CD14-positive monocyte (primary cell): ENCODE measurements at regions not wholly inside any gene's neighbourhood (a gene's known extent, or its start where the extent isn't known, plus 50 kb on each side); places are given as distances from the start of the nearest gene placed in this dataset.

ENCODE experiments used
- DNase-seq, 3 donors: peaks; one replicate each; pipeline ENCODE4 v3.0.0-alpha.2; 2011 to 2022
- H2AFZ ChIP-seq: 2 replicates; pipeline ENCODE4 v1.6.0; 2012; ENCODE audit warnings: mild to moderate bottlenecking, low read depth, low read length, inconsistent platforms; ENCODE audit not compliant: insufficient read depth, poor library complexity, severe bottlenecking
- H3K27ac ChIP-seq, 2 donors: 1 replicate in 1 of 2; 2 replicates in 1 of 2; pipeline ENCODE4 v1.5.1; 2012 to 2013; ENCODE audit warnings: low read length in 2 of 2, control low read depth in 1 of 2, inconsistent platforms in 1 of 2, low read depth in 1 of 2, mild to moderate bottlenecking in 1 of 2
- H3K27me3 ChIP-seq, 2 donors: one replicate each; pipeline versions ENCODE4 v1.6.0 to v1.6.1; 2011 to 2013; ENCODE audit warnings: low read length in 2 of 2; ENCODE audit not compliant: control insufficient read depth in 2 of 2, insufficient read depth in 2 of 2
- H3K36me3 ChIP-seq, 2 donors: replicated peaks in 1 of 2; 1 replicate in 1 of 2; 2 replicates in 1 of 2; pipeline versions ENCODE4 v1.5.1 to v1.6.1; 2012 to 2013; ENCODE audit warnings: low read length in 2 of 2, control low read depth in 1 of 2, inconsistent platforms in 1 of 2, mild to moderate bottlenecking in 1 of 2; ENCODE audit not compliant: insufficient read depth in 2 of 2, control insufficient read depth in 1 of 2
- H3K4me1 ChIP-seq, 2 donors: 1 replicate in 1 of 2; 2 replicates in 1 of 2; pipeline versions ENCODE4 v1.5.1 to v1.6.1; 2012 to 2013; ENCODE audit warnings: low read length in 2 of 2, control low read depth in 1 of 2, inconsistent platforms in 1 of 2, mild to moderate bottlenecking in 1 of 2, moderate library complexity in 1 of 2; ENCODE audit not compliant: insufficient read depth in 2 of 2, control insufficient read depth in 1 of 2
- H3K4me2 ChIP-seq: replicated peaks from 2 replicates; pipeline ENCODE3; 2012; ENCODE audit warnings: low read length, moderate library complexity, mild to moderate bottlenecking; ENCODE audit not compliant: poor library complexity, severe bottlenecking; ENCODE audit errors: extremely low read depth
- H3K4me3 ChIP-seq, 3 experiments: fragments of 200-600 bp in 1 of 3; sonication (generic) in 1 of 3; replicated peaks in 1 of 3; 1 replicate in 2 of 3; 2 replicates in 1 of 3; pipeline ENCODE4 v1.5.1; 2011 to 2013; ENCODE audit warnings: low read length in 3 of 3, mild to moderate bottlenecking in 3 of 3, control low read depth in 2 of 3, low read depth in 2 of 3, inconsistent platforms in 1 of 3, moderate library complexity in 1 of 3
- H3K79me2 ChIP-seq: 2 replicates; pipeline ENCODE4 v1.6.0; 2012; ENCODE audit warnings: mild to moderate bottlenecking, control low read depth, inconsistent platforms, low read length, moderate library complexity; ENCODE audit not compliant: insufficient read depth
- H3K9ac ChIP-seq: 2 replicates; pipeline ENCODE4 v1.6.0; 2017; ENCODE audit warnings: low read length, mild to moderate bottlenecking; ENCODE audit not compliant: insufficient read depth, poor library complexity, severe bottlenecking
- H3K9me3 ChIP-seq, 2 donors: replicated peaks in 1 of 2; 1 replicate in 1 of 2; 2 replicates in 1 of 2; pipeline versions ENCODE4 v1.5.1 to v1.6.1; 2012 to 2013; ENCODE audit warnings: low read length in 2 of 2, control low read depth in 1 of 2; ENCODE audit not compliant: control insufficient read depth in 1 of 2, insufficient read depth in 1 of 2
- H4K20me1 ChIP-seq: 2 replicates; pipeline ENCODE4 v1.6.0; 2012; ENCODE audit warnings: mild to moderate bottlenecking, low read length, control low read depth, moderate library complexity; ENCODE audit not compliant: insufficient read depth
- H3K27ac Mint-ChIP-seq, 7 donors: one replicate each; pipeline ENCODE4 v1.8.0; 2020; ENCODE audit warnings: mild to moderate bottlenecking in 7 of 7, mixed read lengths in 7 of 7, moderate library complexity in 6 of 7, inconsistent platforms in 2 of 7
- H3K27me3 Mint-ChIP-seq, 3 donors: one replicate each; pipeline ENCODE4 v1.8.0; 2021 to 2022; ENCODE audit warnings: low read depth in 3 of 3, mild to moderate bottlenecking in 3 of 3, mixed read lengths in 3 of 3, moderate library complexity in 3 of 3, inconsistent platforms in 1 of 3
- H3K36me3 Mint-ChIP-seq, 2 donors: one replicate each; pipeline ENCODE4 v1.8.0; 2020; ENCODE audit warnings: mixed read lengths in 2 of 2, inconsistent platforms in 1 of 2, mild to moderate bottlenecking in 1 of 2
- H3K4me1 Mint-ChIP-seq: one replicate; pipeline ENCODE4 v1.8.0; 2020; ENCODE audit warnings: mild to moderate bottlenecking, mixed read lengths
- H3K4me3 Mint-ChIP-seq, 2 donors: one replicate each; pipeline ENCODE4 v1.8.0; 2020; ENCODE audit warnings: mild to moderate bottlenecking in 2 of 2, mixed read lengths in 2 of 2, moderate library complexity in 1 of 2
- H3K9me3 Mint-ChIP-seq, 7 donors: one replicate each; pipeline ENCODE4 v1.8.0; 2020 to 2022; ENCODE audit warnings: mixed read lengths in 7 of 7, mild to moderate bottlenecking in 6 of 7, moderate library complexity in 6 of 7, inconsistent platforms in 2 of 7
- CTCF ChIP-seq: fragments of 200-600 bp; IDR thresholded peaks from one replicate; pipeline ENCODE4 v1.8.0; 2022; ENCODE audit warnings: antibody characterized with exemption, mild to moderate bottlenecking
- WGBS: methylation state at CpG from one replicate; pipeline ENCODE4 v1.1.5; 2013; ENCODE audit warnings: missing lambda C conversion rate; ENCODE audit not compliant: insufficient coverage; 5-methylcytosine and 5-hydroxymethylcytosine counted together
- intact Hi-C, 2 donors: fragments of 100-400 bp; cut with micrococcal nuclease; formaldehyde crosslinking; loops; one replicate each; pipeline versions ENCODE4 v1.15.0 to v1.15.1; 2023

- peaks cover 0 to 8% of the 10 kb centered on the region in 2 donors for H3K9me3 ChIP-seq
- WGBS = 58% methylated on average over 1 of the region's 4 CpGs
- H3K36me3 Mint-ChIP-seq = no peaks in the 10 kb centered on the region
Measured at GRCh38 chr2:4914551-4914950, 777.6 kb upstream of the SOX11 start.

GRCh38 chr2:4915357-4915756, 776.8 kb upstream of the SOX11 start:
- Histone ChIP-seq H3K36me3 (no peaks in the 10 kb centered on the region), H2AFZ (no peak overlapping the region), H3K27me3 (no peaks in the 10 kb centered on the region), H3K27ac (no peak overlapping the region), H3K79me2 (no peaks in the 10 kb centered on the region), H3K4me1 (no peaks in the 10 kb centered on the region), H3K9ac (no peak overlapping the region), H3K9me3 (peaks cover 0 to 8% of the 10 kb centered on the region in 2 donors), H3K4me2 (no peak overlapping the region), H3K4me3 (no peak overlapping the region), H4K20me1 (no peaks in the 10 kb centered on the region)
- no peaks in the 10 kb centered on the region for H3K36me3 Mint-ChIP-seq
- H3K27ac Mint-ChIP-seq = no peak overlapping the region
- intact Hi-C loops = no loop called here
- peaks cover 0 to 18% (median 0%) of the 10 kb centered on the region in 7 donors for H3K9me3 Mint-ChIP-seq
- H3K4me1 Mint-ChIP-seq = no peaks in the 10 kb centered on the region
- DNase-seq = no peak
- WGBS = no CpG with 5 or more reads among the region's 2 CpGs
- H3K4me3 Mint-ChIP-seq = no peak overlapping the region
- TF ChIP-seq CTCF = no peak
- no peaks in the 10 kb centered on the region for H3K27me3 Mint-ChIP-seq

More at GRCh38 chr2:4914551-4914950, 777.6 kb upstream of the SOX11 start:
- H3K4me3 ChIP-seq = no peak overlapping the region
- intact Hi-C loops = no loop called here
- H3K27me3 ChIP-seq = no peaks in the 10 kb centered on the region
- no peaks in the 10 kb centered on the region for H3K36me3 ChIP-seq
- no peak overlapping the region for H3K9ac ChIP-seq
- no peaks in the 10 kb centered on the region for H3K4me1 Mint-ChIP-seq
- H3K27me3 Mint-ChIP-seq = no peaks in the 10 kb centered on the region
- H3K4me2 ChIP-seq = no peak overlapping the region
- no peaks in the 10 kb centered on the region for H3K4me1 ChIP-seq
- H3K9me3 Mint-ChIP-seq = peaks cover 0 to 18% (median 0%) of the 10 kb centered on the region in 7 donors
- no peak overlapping the region for H2AFZ ChIP-seq
- no peak overlapping the region for H3K27ac ChIP-seq
- no peaks in the 10 kb centered on the region for H3K79me2 ChIP-seq
- H3K27ac Mint-ChIP-seq = no peak overlapping the region
- no peak for DNase-seq
- TF ChIP-seq CTCF = no peak
- no peaks in the 10 kb centered on the region for H4K20me1 ChIP-seq
- H3K4me3 Mint-ChIP-seq = no peak overlapping the region
